ENCODE measurements at regions not wholly inside any gene's neighbourhood (a gene's known extent, or its start where the extent isn't known, plus 50 kb on each side); places are given as distances from the start of the nearest gene placed in this dataset.

DNA sequence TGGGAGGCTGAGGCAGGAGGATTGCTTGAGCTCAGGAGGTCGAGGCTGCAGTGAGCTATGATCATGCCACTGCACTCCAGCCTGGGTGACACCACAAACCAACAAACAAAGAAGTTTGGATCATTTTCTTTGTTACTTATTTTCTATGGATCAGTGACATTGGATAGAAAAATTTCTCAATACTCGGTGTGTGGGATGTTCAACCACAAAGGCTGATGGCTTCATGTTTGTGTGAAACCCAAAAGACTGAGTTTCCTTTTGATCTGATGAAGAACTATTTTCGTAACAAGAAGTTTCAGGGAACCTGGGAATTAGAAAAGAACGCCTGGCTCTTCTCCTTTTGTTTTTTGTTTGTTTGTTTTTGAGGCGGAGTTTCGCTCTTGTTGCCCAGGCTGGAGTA is 104.0 kb downstream of the HOXA1 start:
- TF ChIP-seq, protein P1, sequence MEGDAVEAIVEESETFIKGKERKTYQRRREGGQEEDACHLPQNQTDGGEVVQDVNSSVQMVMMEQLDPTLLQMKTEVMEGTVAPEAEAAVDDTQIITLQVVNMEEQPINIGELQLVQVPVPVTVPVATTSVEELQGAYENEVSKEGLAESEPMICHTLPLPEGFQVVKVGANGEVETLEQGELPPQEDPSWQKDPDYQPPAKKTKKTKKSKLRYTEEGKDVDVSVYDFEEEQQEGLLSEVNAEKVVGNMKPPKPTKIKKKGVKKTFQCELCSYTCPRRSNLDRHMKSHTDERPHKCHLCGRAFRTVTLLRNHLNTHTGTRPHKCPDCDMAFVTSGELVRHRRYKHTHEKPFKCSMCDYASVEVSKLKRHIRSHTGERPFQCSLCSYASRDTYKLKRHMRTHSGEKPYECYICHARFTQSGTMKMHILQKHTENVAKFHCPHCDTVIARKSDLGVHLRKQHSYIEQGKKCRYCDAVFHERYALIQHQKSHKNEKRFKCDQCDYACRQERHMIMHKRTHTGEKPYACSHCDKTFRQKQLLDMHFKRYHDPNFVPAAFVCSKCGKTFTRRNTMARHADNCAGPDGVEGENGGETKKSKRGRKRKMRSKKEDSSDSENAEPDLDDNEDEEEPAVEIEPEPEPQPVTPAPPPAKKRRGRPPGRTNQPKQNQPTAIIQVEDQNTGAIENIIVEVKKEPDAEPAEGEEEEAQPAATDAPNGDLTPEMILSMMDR (IDR thresholded peaks at IDR 0.05; ENCODE audit: unreplicated experiment): no peak
- H3K4me1 Mint-ChIP-seq (ENCODE audit: unreplicated experiment): no peaks in the 10 kb centered on the region
- H3K36me3 Mint-ChIP-seq (ENCODE audit: low read depth, unreplicated experiment): no peaks in the 10 kb centered on the region
- H3K4me3 Mint-ChIP-seq (ENCODE audit: unreplicated experiment): no peak overlapping the region
- H3K27me3 Mint-ChIP-seq (ENCODE audit: unreplicated experiment): no peaks in the 10 kb centered on the region
- DNase-seq (ENCODE audit: low spot score): no peak
- no peaks in the 10 kb centered on the region for H3K9me3 Mint-ChIP-seq (ENCODE audit: unreplicated experiment)
- no peak overlapping the region for H3K27ac Mint-ChIP-seq (ENCODE audit: unreplicated experiment)

DNA sequence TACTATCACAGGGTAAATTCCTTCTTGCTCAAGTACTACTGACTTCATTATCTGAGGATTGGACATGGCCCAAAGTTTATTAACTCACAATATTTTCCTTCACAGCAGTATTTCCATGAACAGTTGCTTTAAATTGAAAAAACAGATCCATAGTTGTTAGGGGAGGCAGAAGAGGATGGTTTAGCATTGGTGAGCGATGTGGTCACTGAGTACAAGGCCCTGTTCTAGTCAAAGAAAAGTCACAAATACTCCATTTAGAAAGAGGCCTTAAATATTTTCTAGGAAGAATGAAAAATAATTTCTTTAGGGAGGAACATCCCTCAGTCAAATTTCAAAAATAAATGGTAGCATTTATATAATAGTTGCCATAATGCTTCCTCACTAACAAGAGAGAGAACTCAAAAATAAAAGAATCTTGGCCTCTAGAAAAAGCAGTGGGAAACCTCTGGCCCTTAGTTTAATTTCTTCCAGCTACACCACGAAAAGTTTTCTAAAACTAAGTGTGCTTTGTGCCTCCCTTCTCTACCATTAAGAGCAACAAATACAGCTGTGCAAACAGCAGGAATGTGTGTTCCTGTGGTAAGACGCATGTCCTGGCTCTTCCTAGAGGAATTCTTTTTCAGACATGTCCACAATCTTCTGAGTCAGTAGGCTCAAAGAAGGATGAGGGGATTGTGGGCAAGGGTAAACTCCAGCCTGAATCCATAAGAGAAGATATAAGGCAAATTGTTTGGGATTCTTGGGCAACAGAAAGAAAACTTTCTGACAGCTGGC is 105.7 kb downstream of the HOXA1 start:
- DNase-seq (ENCODE audit: low spot score): no peak
- Mint-ChIP-seq H3K9me3 (ENCODE audit: unreplicated experiment) (no peaks in the 10 kb centered on the region), H3K36me3 (ENCODE audit: low read depth, unreplicated experiment) (no peaks in the 10 kb centered on the region), H3K4me3 (ENCODE audit: unreplicated experiment) (no peak overlapping the region), H3K27ac (ENCODE audit: unreplicated experiment) (no peak overlapping the region), H3K27me3 (ENCODE audit: unreplicated experiment) (no peaks in the 10 kb centered on the region), H3K4me1 (ENCODE audit: unreplicated experiment) (no peaks in the 10 kb centered on the region)
- TF ChIP-seq, protein P1 (IDR thresholded peaks at IDR 0.05; ENCODE audit: unreplicated experiment): no peak

DNA sequence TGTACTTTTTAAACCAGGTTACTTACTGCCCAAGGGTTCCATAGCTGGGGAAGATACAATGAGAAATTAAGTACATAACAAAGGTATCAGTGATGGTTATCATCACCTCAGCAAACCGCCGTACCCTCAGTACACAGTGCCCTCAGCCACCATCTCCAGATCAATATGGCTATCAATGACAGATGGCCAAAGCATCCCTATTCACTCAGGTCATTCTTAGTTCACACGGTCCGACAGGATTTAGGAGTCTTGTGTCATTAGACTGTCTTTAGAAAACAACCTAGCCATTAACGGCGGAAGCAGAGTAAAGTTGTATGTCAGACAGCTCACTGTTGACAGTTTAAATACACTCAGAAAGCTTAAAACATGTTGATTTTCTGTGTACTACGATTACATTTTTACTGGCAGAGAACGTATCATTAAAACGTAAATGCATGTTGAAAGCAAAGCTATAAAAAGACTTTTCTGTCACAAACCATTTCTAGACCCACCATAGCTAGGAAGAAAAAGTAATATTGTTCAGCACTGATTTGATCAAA is 106.9 kb downstream of the HOXA1 start:
- Mint-ChIP-seq H3K27ac (ENCODE audit: unreplicated experiment) (no peak overlapping the region), H3K4me3 (ENCODE audit: unreplicated experiment) (no peak overlapping the region), H3K9me3 (ENCODE audit: unreplicated experiment) (no peaks in the 10 kb centered on the region), H3K36me3 (ENCODE audit: low read depth, unreplicated experiment) (no peaks in the 10 kb centered on the region), H3K4me1 (ENCODE audit: unreplicated experiment) (no peaks in the 10 kb centered on the region), H3K27me3 (ENCODE audit: unreplicated experiment) (no peaks in the 10 kb centered on the region)
- TF ChIP-seq, protein P1 (IDR thresholded peaks at IDR 0.05; ENCODE audit: unreplicated experiment): no peak
- DNase-seq (ENCODE audit: low spot score): no peak

DNA sequence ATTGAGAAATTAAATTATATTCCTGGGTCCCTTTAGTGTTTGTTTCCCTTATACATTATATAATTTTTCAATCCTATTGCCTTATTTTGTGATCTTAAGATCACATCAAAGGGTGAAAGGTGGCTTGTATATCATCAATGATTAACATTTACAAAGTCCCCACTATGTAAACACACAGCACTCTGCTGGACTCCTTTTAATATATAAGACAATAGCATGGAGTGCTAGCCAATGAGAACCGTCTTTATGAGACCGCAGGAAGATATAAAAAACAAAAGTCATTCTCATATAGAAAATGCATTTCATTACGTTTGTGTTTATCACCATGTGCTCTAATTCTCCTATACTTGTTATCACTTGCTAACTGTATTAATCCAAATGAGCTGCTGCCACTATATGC is 108.5 kb downstream of the HOXA1 start:
- no peak for DNase-seq (ENCODE audit: low spot score)
- Mint-ChIP-seq H3K36me3 (ENCODE audit: low read depth, unreplicated experiment) (no peaks in the 10 kb centered on the region), H3K4me3 (ENCODE audit: unreplicated experiment) (no peak overlapping the region), H3K9me3 (ENCODE audit: unreplicated experiment) (no peaks in the 10 kb centered on the region), H3K4me1 (ENCODE audit: unreplicated experiment) (no peaks in the 10 kb centered on the region), H3K27me3 (ENCODE audit: unreplicated experiment) (peaks cover 2% of the 10 kb centered on the region), H3K27ac (ENCODE audit: unreplicated experiment) (no peak overlapping the region)
- TF ChIP-seq, protein P1 (IDR thresholded peaks at IDR 0.05; ENCODE audit: unreplicated experiment): no peak

DNA sequence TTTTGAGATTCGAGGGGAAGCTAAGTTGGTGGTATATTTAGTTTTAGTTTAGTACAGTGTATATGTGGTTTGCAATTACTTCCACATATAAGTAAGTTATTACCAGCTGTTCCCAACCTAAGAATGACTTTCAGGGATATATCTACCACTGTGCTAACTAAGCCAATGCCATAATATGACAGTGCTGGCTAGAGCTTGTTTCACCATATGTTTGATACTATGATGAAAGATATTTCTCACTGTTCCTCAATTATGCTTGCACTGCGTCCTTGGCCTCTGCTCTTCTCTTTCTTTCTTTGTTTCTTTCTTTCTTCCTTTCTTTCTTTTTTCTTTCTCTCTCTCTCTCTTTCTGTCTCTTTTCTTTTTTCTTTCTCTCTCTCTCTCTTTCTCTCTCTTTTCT is 113.8 kb upstream of the SKAP2 start:
- Mint-ChIP-seq H3K27ac (ENCODE audit: unreplicated experiment) (no peak overlapping the region), H3K4me1 (ENCODE audit: unreplicated experiment) (no peaks in the 10 kb centered on the region), H3K36me3 (ENCODE audit: low read depth, unreplicated experiment) (no peaks in the 10 kb centered on the region), H3K27me3 (ENCODE audit: unreplicated experiment) (peaks cover 2% of the 10 kb centered on the region), H3K9me3 (ENCODE audit: unreplicated experiment) (no peaks in the 10 kb centered on the region), H3K4me3 (ENCODE audit: unreplicated experiment) (no peak overlapping the region)
- TF ChIP-seq, protein P1 (IDR thresholded peaks at IDR 0.05; ENCODE audit: unreplicated experiment): no peak
- no peak for DNase-seq (ENCODE audit: low spot score)
